ENCODE measurements at regions not wholly inside any gene's neighbourhood (a gene's known extent, or its start where the extent isn't known, plus 50 kb on each side); places are given as distances from the start of the nearest gene placed in this dataset.

DNA sequence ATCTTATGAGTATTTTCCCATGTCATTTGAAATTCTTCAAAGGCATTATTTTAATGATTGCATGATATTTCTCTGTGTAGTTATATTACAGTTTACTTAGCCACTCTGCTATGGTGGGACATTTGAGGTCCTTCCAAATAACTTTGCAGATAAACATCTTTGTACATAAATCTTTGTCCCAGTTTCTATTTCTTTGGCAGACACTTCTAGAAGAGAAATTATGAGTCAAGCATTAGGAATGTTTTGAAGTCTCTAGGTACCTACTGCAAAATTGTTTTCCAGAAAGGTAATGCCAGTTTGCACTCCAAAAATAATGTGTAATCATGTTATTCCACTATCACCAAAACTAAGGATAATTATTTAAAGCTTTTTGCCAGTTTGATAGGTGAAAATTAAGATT lies 149.7 kb downstream of the EN1 start:
- no peak for DNase-seq

DNA sequence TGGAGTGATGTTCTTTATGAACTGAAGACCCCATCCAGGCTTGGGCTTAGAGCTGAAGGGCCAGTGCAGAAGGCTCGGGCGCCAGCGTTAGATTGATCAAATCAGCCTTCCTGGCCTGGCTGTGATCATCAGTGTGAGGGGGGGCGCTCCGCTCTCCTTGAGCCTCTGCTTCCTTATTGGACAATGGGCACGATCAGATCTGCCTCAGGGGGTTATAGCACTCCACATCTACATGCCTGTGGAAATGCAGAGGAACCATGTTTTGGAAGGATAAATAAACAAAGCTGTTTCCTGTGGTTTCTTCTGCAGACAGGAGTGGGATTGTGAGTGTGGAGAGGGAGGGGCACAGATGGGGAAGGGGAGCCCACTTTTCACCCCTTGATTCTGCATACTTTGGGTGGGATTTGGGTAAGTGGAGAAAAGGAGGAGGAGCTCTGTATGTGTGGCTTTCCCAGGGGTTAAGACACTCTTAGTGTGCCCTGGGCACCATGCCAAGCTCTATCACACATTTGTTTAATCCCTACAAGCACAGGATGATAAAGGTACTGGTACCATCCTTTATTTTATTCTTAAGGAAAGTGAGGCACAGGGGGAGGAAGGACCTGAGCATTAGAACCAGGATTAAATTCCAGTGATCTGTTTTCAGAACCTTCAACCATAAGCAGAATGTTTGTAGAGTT lies 150.5 kb downstream of the EN1 start:
- DNase-seq = no peak

DNA sequence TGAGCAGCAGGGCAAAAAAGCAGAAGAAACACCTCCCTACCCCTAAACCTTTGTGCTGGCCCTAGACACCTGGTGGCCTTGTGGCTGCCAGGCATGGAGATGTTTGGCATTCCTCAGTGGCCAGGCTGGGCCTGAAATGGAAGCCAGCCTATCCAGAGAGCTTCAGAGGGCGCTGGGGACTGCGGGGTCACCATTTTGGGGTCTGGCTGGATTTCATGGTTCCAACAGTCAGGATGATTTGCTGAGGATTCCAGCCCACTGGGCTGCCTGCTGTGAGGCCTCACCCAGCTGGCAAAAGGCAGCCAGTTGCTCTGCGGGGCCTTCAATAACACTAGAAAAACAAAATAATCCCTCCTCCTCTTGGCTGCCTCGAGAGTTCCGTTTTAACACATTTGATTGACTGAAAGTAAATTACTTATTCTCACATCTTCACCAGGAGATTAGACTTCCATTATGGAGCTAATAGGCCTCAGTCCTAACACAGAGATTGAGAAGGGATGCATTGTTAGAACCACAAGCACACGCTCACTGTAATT lies 154.1 kb downstream of the EN1 start:
- no peak for DNase-seq

DNA sequence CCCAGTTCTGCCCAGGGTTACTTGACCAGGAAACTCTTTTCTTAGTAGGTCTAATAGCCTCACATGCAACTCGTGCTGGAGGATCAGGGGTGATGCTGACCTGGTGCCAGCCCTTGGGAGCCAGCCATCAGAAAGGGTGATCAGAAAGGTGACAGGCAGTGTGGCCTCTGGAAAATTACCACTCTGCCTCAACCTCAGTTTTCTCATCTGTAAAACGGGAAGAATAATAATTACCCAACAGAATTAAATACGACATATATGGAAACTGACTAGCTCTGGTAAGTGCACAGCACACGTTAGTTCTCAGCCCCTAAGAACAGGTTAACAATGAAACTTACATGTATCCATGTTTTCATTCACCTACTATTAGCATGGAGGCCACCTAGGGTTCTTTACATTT lies 157.6 kb downstream of the EN1 start:
- no peak for DNase-seq

DNA sequence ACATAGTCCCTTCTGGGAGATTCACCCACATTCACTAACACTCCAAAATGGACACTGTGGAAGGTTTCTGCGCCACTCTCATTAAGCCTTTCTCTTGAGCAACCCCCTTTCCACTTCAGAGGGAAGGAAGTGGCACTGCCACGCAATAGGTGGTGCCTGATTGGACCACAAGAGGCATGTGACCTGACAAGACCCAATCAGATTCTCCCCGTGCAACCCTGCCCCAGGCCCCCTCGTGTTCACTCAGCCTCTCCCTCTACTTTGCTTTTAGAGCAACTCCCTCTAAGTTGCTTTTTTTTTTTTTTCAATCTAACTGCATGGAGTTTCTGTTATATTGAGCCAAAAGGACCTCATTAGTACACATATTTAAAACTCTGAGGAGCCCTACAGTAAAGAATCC lies 158.0 kb downstream of the EN1 start:
- DNase-seq = no peak

DNA sequence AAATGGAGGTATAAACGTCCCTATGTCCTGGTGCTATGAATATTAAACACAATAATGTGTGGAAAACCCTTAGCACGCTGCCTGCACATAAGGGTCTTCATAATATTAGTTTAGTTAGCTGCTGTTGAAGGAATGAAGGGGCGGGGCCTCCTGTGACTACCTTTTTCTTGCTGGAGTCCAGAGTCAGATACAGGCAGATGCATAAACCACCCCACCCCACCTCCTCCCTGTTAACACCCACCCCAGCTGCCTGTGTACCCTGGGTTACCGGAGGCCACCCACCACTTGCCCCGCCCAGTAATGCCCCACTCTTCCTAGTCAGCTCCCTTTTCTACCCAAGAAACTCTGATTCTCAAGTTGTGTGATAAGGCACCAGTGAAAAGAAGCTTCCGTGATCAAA lies 158.4 kb downstream of the EN1 start:
- no peak for DNase-seq

DNA sequence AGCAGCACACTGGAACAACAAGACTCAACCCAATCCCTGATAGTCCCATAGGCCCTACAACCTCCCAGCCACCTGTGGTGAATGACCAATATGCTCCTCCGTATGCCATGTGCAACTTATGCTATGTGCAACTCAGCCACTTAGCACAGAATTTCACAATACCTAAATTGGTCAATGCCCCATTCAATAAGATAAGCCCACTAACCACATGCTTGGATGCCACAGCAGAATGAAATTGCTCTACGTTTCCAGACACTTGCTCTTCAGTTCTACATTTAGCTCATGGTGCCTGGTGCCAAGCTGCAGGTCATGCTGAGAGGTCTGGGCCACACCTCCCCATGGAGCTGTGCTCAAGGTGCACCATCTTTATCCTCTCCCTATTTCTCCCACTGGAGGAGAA lies 159.8 kb downstream of the EN1 start:
- no peak for DNase-seq

DNA sequence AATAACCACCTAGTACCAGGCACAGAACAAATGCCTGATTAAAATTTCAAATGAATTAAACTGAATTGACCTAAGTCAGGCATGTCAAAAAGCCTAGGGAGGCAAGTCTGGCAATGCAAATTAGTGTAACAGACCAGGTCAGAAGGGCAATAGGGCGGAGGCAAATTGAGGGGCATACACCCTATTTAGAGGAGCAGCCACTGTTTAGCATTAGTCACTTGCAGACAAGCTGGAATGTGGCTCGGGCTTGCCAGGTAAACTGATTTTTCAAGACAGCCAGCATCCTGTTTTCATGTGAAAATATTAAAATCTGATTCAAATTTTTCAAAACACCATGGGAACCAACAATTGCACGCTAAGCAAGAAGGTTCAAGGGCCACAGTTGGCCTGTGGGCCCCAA lies 160.3 kb downstream of the EN1 start:
- no peak for DNase-seq

DNA sequence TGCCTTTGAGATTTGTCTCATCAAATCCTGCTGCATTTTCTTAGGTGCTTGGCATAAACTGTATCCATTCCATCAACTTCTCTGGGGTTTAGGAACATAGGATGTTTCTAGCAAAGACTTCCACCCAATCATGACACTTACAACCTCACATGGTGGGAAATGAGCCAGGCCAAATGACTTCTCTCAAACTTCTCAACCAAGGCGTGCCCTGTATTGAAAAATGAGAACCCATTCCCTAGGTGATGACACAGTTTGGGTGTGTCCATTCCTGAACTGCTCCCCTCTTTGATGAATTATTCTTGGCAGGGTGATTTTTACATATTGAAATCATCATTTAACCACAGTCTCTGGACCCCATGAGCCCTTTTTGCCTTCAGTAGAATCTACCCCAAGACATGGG lies 161.1 kb downstream of the EN1 start:
- DNase-seq = no peak

DNA sequence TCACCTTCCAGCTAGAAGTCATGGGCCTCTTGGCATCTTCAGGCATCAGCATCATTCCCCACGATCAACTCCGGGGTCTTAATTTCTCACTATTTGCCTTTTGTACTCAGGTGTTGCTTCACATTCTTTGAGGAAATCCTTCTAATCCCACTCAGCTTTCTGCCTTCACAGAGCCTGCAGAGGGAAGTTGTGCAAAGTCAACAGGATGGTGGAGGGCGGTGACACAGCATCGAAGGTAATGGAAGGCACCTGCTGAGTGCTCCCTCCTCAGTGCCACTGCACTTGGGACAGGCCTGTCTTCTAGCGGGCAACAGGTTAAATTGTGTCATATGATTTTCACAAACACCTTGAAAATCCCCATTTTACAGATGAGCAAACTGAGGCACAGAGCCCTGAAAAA lies 164.0 kb downstream of the EN1 start:
- DNase-seq = no peak

DNA sequence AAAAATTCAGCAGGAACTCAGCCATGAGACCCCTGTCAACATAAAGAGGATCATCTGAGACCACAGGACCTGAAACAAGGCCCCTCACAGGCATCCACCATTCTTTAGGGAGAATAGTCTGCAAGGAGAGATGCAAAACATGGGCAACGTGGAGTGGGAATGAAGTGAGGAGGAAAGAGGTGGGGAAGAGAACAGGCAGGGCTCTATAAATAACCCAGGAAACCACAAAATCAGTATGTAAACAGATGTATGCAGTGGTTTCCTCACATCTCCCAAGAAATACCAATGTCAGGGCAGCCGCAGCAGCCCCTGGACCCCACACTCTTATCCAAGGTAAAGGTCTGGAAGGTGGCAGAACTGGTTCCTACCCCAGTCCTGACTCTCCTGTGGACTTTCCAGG lies 168.5 kb downstream of the EN1 start:
- no peak for DNase-seq

DNA sequence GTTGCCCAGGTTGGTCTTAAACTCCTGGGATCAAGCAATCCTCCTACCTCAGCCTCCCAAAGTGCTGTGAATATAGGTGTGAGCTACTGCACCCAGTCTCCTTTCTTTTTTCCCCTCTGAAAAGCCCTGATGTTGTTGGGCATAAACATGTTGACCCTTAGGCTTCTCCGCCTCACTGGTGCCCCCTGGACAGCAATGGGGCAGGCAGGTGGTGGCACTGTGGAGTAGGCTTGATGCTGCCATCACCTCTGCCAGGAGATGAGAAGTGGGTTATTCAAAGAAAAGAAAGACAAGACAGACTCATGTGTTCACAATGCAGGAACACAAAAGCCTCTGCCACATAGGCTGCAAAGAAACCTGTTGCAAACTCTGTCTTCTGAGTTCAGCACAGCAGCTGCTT lies 169.9 kb downstream of the EN1 start:
- no peak for DNase-seq

DNA sequence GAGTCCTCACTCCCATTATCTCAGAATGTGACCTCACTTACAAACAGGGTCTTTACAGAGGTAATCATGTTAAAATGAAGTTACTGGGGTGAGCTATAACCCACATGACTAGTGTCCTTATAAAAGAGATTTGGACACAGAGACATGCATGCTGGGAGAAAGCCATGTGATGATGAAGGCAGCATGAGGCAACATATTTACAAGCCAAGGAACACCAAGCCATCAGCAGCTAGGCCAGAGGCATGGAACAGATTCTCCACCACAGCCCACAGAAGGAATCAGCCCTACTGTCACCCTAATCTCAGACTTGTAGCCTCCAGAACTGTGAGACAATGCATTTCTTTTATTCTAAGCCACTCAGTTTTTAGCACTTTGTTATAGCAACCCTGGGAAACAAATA lies 171.9 kb downstream of the EN1 start:
- no peak for DNase-seq

DNA sequence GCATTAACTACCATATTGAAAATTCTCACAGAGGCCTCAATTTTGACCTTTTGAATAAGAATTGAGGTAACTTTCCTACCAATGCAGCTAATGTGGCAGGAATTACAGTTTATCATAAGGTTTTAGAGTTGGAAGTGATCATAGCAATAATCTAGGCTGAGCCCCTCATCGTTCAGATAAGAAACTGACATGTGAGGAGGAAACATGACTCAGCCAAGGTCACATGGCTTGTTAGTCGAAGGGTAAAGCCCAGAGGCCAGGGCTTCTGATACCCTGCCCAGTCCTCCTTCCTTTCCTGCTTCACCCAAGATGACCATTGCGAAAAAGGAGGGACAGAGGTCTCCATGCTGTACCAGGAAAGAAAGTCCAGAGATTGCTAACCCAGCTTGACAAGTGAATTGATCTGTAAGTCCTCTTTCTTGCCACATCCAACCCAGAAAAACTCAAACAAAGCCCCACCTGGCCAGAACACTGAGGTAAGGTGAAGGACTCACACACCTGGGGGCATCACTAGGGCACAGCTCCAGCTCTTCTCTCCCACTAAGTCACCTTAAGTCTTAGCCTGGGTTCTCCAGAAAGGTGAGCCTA lies 174.8 kb downstream of the EN1 start:
- no peak for DNase-seq

DNA sequence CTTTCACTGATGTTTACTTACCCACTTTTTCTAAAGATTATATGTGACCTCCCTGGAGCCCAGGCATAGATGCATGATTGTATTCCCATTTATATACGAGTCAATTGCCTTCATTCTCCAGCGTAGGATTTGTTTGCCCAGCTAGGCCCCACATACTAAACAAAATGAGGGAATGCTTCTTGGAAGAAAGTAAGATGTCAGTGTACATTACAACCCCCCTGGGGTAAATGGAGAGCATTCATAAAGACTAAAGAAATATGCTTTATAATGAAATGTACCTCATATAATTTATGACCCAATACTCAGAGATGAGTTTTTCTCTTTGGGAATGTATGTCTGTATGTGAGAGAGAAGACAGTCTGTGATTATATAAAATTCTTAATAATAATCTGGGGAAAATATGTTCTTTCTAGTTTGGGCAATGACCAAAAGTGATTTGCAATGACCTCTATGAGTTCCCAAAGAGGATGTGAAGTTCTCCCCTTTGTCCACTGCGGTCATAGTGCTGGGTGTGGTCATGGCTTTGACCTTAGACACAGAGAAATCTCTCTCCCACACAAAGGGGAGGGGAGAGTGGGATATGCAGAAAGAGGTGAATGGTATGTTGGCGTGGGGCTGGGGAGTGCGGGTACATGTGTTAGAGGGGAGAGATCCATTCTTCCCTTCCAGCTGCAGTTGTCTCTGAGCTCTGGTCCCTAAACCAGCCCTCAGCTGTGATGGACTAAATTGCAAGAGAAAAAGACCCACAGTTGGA lies 175.6 kb downstream of the EN1 start:
- DNase-seq = no peak

DNA sequence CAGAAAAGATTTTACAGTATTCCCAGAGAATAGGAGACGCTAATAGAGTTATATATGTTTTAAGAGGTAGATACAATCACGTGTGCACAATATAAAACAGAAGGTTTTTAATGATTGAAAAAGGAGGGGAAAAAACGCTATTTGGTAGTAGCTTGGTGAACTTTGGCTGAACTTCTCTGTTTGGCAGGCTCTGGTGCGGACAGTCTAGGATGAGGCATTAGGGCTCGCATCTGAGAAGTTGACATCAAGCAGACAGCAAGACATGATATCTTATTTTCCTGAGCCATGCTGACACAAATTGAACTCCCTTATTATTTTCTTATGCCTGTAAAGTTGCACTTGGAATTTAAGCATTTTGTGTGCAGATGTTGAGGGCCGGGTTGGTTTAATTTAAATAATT lies 176.6 kb downstream of the EN1 start:
- DNase-seq = no peak

DNA sequence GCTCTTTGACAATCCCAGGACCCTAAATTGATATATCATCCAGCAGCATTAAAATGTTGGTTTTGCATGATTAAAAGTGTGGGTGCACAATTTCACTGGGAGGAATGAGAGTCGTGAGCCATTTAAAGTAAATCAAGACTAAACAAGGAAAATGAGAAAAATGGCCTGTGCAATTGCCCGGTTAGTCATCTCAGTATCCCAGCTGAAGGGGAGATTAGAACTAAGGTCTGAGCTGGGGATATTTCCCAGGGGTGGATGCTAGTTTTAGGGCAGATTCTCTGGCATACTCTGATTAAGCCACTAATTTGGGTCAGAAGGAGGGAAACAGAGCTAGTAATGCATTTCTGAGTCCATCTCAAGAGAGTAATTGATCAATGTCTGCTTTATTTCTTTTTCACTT lies 177.2 kb downstream of the EN1 start:
- no peak for DNase-seq

DNA sequence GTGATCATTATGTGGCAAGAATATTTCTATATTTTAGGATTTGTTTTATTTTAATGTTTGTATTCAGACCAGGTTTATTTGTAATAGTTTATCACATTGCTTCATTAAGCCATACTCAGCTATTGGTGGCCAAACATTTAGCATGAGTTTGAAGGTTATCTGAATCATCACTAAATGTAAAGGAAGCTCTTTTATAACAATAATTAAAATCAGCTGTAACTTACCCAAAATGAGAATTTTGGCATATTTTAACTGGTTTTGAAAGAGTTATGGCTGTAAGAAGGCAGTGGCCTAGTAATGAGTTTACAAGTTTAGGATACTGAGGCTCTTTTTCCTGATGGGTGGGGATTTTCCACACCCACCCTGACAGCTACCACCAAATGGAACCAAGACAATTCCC lies 177.8 kb downstream of the EN1 start:
- DNase-seq = no peak

DNA sequence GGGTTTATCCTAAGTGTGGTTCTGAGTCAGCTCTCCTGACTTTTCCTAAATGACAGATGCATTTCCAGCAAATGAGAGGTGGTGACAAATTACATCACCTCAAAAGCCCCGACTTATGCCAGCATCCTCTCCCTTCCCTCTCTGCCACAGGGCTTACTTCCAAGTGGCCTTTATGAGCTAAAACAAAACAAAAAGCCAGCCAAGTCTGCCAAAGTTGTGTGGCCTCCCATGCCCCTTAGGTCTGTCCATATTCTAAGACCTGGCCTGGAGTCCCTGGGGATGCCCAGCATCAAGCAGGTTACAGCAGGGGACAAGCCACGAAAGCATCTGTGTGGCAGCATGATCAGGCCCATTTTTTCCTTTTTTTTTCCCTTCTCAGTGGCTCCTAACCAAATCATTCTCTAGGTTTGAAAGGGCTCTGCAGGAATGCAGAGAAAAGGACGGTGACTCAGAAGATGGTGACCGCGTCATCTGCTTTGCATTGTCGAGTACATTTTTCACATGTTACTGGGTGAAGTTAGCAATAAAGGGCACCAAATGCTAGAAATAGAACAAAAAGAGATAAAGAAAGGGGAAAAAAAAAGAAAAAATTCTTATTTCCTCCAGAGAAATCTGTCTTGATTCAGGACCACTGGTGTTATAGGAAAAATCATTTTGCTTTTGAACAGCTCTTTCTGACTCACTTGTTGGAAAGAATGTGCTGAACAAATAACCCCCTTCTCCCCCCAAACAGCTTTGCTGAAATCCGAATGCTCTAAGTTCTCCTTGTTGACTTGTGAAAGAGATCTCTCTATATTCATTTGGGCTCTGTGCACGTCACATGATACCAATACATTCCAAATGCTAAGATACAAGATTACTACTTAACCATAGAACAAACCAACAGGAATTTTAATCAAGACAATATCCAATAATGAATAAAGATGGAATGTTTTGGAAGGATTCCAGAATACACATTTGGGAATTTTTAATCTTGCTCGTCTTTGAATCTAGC lies 178.7 kb downstream of the EN1 start:
- no peak for DNase-seq

DNA sequence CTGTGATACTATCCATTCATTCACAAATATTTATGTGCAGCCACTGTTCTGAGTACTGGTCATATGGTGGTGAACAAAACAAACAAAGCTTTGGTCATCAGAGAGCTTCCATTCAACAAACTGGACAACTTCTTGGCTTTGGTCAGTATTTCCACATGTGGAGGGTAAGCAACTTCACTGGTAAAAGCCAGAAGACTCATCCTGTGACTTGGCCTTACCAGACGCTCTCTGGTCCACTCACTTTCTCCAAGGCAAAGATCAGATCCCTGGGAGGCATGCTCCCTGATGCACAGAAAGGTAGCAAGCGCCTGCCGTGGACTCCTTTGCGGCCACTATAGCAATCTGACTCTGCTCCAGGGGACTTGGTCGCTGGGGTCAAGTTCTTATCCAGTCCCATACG lies 179.5 kb downstream of the EN1 start:
- no peak for DNase-seq

DNA sequence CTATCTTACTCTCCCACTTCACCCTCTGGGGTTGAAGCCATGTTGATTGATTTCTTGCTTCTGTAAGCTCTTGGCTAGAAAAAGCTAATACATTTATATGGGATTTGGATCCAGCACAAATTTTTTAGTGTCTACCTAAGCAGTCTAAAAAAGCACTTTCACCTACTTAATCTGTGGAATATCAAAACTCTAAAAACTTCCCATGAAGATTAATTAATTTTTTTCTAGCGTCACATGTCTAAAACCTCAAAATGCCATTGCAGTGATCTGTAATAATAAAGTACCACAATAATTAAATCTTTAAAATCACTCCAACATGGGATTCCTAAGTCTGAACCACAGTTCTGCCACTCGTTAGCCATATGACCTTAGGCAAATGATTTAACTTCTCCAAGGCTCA lies 180.1 kb downstream of the EN1 start:
- DNase-seq = no peak

DNA sequence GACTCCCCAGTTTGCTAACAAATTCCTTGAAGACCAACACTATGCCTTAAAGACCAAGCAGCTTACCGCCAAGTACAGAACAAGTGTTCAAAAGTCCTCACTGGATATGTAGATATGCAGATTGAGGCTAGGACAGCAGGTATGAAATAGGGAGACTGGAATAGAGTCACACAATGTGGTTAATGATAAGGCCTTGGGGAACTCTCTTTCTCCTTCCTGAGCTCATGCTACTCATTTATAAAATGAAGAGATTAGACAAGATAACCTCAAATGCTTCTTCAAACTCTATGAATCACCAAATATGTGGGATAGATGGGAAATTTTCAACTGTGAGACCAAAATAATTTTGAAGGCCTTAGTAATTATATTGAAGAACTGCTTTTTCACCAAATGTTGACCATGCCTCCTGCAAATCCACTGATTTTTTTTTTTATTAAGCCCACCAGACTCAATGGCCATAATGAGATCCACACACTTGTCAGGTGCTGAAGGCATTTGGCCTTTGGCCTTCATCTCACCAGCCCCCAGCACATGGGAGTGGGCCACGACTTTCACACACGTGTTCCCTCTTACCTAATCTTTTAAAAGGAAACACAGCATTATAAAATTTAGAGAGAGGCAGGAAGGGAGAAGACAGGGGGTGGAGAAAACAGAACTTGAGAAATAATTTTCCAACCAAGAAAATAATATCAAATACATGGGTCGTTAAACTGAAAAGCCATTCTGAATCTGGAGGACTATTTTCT lies 181.5 kb downstream of the EN1 start:
- DNase-seq = no peak

Measured in NCI-H446 (cell line).